OCI-LY3 (cell line): ENCODE measurements at regions not wholly inside any gene's neighbourhood (a gene's known extent, or its start where the extent isn't known, plus 50 kb on each side); places are given as distances from the start of the nearest gene placed in this dataset.

Source experiments
- EZH2phosphoT487 ChIP-seq: fragments of 200-600 bp; shearing (Covaris generic); IDR thresholded peaks from 2 replicates; pipeline ENCODE4 v1.6.1; 2018; ENCODE audit warnings: antibody characterized with exemption, mixed run types, low read depth
- TF ChIP-seq, protein P1 (sequence below): fragments of 200-600, 300-600 bp; sonication (generic); IDR thresholded peaks from 2 replicates; pipeline ENCODE4 v1.5.1; 2014; ENCODE audit warnings: antibody characterized with exemption, low read length, low read depth

DNA sequence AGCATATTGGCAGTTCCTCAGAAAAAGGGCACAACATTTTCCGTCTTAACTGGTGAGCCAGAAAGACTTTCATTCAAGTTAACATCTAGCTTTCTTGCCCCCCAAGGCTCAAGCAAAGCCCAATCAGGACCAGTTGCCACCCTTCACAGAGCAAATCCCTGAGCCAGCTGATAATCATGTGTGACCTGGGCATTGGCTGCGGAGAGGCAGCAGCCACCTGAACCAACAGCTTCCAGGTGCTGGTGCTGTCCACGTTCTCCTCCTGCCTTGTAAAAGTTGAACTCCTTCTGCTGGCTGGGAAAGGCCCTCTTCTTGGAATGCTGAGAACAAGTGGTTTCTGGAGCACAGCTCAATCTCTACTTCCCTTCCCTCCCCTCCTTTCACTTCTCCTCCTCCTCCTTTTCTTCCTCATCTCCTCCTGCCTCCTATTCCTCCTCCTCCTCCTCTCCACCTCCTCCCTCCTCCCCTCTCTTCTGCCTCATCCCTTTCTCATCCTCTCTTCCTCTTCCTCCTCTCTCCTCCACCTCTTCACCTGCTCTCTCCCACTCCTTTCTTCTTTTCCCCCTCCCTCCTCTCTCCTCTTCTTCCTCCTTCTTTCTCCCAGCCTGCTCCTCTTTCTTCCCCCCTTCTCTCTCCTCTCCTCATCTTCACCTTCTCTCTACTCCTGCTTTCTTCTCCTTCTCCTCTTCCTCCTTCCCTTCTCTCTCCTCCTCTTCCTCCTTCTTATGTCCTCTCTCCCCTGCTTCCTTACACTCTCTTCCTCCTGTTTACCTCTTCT is 140.6 kb downstream of the JCAD start:
- TF ChIP-seq, protein P1, sequence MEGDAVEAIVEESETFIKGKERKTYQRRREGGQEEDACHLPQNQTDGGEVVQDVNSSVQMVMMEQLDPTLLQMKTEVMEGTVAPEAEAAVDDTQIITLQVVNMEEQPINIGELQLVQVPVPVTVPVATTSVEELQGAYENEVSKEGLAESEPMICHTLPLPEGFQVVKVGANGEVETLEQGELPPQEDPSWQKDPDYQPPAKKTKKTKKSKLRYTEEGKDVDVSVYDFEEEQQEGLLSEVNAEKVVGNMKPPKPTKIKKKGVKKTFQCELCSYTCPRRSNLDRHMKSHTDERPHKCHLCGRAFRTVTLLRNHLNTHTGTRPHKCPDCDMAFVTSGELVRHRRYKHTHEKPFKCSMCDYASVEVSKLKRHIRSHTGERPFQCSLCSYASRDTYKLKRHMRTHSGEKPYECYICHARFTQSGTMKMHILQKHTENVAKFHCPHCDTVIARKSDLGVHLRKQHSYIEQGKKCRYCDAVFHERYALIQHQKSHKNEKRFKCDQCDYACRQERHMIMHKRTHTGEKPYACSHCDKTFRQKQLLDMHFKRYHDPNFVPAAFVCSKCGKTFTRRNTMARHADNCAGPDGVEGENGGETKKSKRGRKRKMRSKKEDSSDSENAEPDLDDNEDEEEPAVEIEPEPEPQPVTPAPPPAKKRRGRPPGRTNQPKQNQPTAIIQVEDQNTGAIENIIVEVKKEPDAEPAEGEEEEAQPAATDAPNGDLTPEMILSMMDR: no peak
- no peak for TF ChIP-seq EZH2phosphoT487
